ENCODE measurements at regions not wholly inside any gene's neighbourhood (a gene's known extent, or its start where the extent isn't known, plus 50 kb on each side); places are given as distances from the start of the nearest gene placed in this dataset.
"Not testable (repeated sequence)": the region's sequence is repeated elsewhere in the genome, so short reads cannot be mapped to it uniquely, and the experiment has no call there.

- no peak for DNase-seq (ENCODE audit: low read depth in 2 of 2)
Measured at GRCh38 chr1:213417225-213417820, 366.3 kb downstream of the RPS6KC1 start.

GRCh38 chr1:213417846-213418245 lies 366.8 kb downstream of the RPS6KC1 start:
- DNase-seq (ENCODE audit: low read depth in 2 of 2): no peak

- DNase-seq (ENCODE audit: low read depth in 2 of 2): no peak
Measured at GRCh38 chr1:213418268-213419071, 367.4 kb downstream of the RPS6KC1 start.

GRCh38 chr1:213419401-213420030 lies 368.5 kb downstream of the RPS6KC1 start:
- DNase-seq (ENCODE audit: low read depth in 2 of 2): no peak

- not testable (repeated sequence) for DNase-seq (ENCODE audit: low read depth in 2 of 2)
Measured at GRCh38 chr1:213421178-213421577, 370.1 kb downstream of the RPS6KC1 start.

- DNase-seq (ENCODE audit: low read depth in 2 of 2): no peak
Measured at GRCh38 chr1:213423041-213423440, 372.0 kb downstream of the RPS6KC1 start.

- no peak for DNase-seq (ENCODE audit: low read depth in 2 of 2)
Measured at GRCh38 chr1:213423605-213424004, 372.6 kb downstream of the RPS6KC1 start.

- DNase-seq (ENCODE audit: low read depth in 2 of 2): no peak
Measured at GRCh38 chr1:213425376-213426030, 374.5 kb downstream of the RPS6KC1 start.

GRCh38 chr1:213429642-213430041 lies 378.6 kb downstream of the RPS6KC1 start:
- DNase-seq (ENCODE audit: low read depth in 2 of 2): no peak

GRCh38 chr1:213435715-213436114 lies 384.7 kb downstream of the RPS6KC1 start:
- DNase-seq (ENCODE audit: low read depth in 2 of 2): no peak

- no peak for DNase-seq (ENCODE audit: low read depth in 2 of 2)
Measured at GRCh38 chr1:213438339-213438738, 387.3 kb downstream of the RPS6KC1 start.

GRCh38 chr1:213439703-213440102 lies 388.7 kb downstream of the RPS6KC1 start:
- DNase-seq (ENCODE audit: low read depth in 2 of 2): no peak

- DNase-seq (ENCODE audit: low read depth in 2 of 2): no peak
Measured at GRCh38 chr1:213440766-213441165, 389.7 kb downstream of the RPS6KC1 start.

GRCh38 chr1:213443415-213443814 lies 392.4 kb downstream of the RPS6KC1 start:
- DNase-seq (ENCODE audit: low read depth in 2 of 2): no peak

GRCh38 chr1:213444224-213444623 lies 393.2 kb downstream of the RPS6KC1 start:
- DNase-seq (ENCODE audit: low read depth in 2 of 2): no peak

- no peak for DNase-seq (ENCODE audit: low read depth in 2 of 2)
Measured at GRCh38 chr1:213446496-213446895, 395.5 kb downstream of the RPS6KC1 start.

- no peak for DNase-seq (ENCODE audit: low read depth in 2 of 2)
Measured at GRCh38 chr1:213448360-213448759, 397.3 kb downstream of the RPS6KC1 start.

- DNase-seq (ENCODE audit: low read depth in 2 of 2): no peak
Measured at GRCh38 chr1:213448776-213449175, 397.7 kb downstream of the RPS6KC1 start.

GRCh38 chr1:213452501-213452900 lies 401.5 kb downstream of the RPS6KC1 start:
- no peak for DNase-seq (ENCODE audit: low read depth in 2 of 2)

GRCh38 chr1:213457186-213457585 lies 406.1 kb downstream of the RPS6KC1 start:
- DNase-seq (ENCODE audit: low read depth in 2 of 2): no peak

GRCh38 chr1:213457733-213458132 lies 406.7 kb downstream of the RPS6KC1 start:
- DNase-seq (ENCODE audit: low read depth in 2 of 2): no peak

- DNase-seq (ENCODE audit: low read depth in 2 of 2): not testable (repeated sequence)
Measured at GRCh38 chr1:213462374-213462773, 411.3 kb downstream of the RPS6KC1 start.

All from stimulated activated CD4-positive, alpha-beta T cell treated with anti-CD3 and anti-CD28 coated beads, Interleukin-4, amount 100 ng/mL, for 48 hours (primary cell).